Osteoblast (primary cell): ENCODE measurements at regions not wholly inside any gene's neighbourhood (a gene's known extent, or its start where the extent isn't known, plus 50 kb on each side); places are given as distances from the start of the nearest gene placed in this dataset.

Source experiments
- DNase-seq: peaks from one replicate; pipeline ENCODE4 v3.0.0; 2011; ENCODE audit warnings: low spot score, mixed read lengths; ENCODE audit not compliant: insufficient read length; ENCODE audit errors: missing footprints
- H2AFZ ChIP-seq: 2 replicates; pipeline ENCODE4 v1.6.0; 2011; ENCODE audit warnings: mild to moderate bottlenecking, low read length
- H3K27ac ChIP-seq: 2 replicates; pipeline ENCODE4 v1.5.1; 2011; ENCODE audit warnings: mild to moderate bottlenecking, low read depth, low read length, moderate library complexity
- H3K27me3 ChIP-seq: 2 replicates; pipeline ENCODE4 v1.6.0; 2012; ENCODE audit warnings: mild to moderate bottlenecking, control low read depth, inconsistent platforms, low read length, moderate library complexity; ENCODE audit not compliant: insufficient read depth
- H3K36me3 ChIP-seq: 2 replicates; pipeline ENCODE4 v1.5.1; 2011; ENCODE audit warnings: mild to moderate bottlenecking, low read length, control low read depth, moderate library complexity; ENCODE audit not compliant: insufficient read depth
- H3K4me1 ChIP-seq: 2 replicates; pipeline ENCODE4 v1.5.1; 2011; ENCODE audit warnings: mild to moderate bottlenecking, low read length, control low read depth, moderate library complexity; ENCODE audit not compliant: insufficient read depth
- H3K4me2 ChIP-seq: 2 replicates; pipeline ENCODE4 v1.6.0; 2011; ENCODE audit warnings: mild to moderate bottlenecking, low read length; ENCODE audit not compliant: insufficient read depth
- H3K4me3 ChIP-seq: fragments of 200-600 bp; sonication (generic); 3 replicates; pipeline ENCODE4 v1.5.1; 2012; ENCODE audit warnings: mild to moderate bottlenecking, low read length, inconsistent platforms; ENCODE audit not compliant: insufficient read depth
- H3K79me2 ChIP-seq: 2 replicates; pipeline ENCODE4 v1.6.0; 2012; ENCODE audit warnings: mild to moderate bottlenecking, low read length, control low read depth, inconsistent platforms; ENCODE audit not compliant: insufficient read depth
- H3K9me3 ChIP-seq: 2 replicates; pipeline ENCODE4 v1.5.1; 2011; ENCODE audit warnings: low read depth, low read length, control low read depth
- H4K20me1 ChIP-seq: 2 replicates; pipeline ENCODE4 v1.6.0; 2012; ENCODE audit warnings: mild to moderate bottlenecking, low read length, control low read depth; ENCODE audit not compliant: insufficient read depth
- TF ChIP-seq, protein P1 (sequence below): IDR thresholded peaks from 2 replicates; pipeline ENCODE4 v1.5.1; 2011; ENCODE audit warnings: mild to moderate bottlenecking, low read depth, low read length, moderate library complexity; ENCODE audit errors: extremely low read depth

DNA sequence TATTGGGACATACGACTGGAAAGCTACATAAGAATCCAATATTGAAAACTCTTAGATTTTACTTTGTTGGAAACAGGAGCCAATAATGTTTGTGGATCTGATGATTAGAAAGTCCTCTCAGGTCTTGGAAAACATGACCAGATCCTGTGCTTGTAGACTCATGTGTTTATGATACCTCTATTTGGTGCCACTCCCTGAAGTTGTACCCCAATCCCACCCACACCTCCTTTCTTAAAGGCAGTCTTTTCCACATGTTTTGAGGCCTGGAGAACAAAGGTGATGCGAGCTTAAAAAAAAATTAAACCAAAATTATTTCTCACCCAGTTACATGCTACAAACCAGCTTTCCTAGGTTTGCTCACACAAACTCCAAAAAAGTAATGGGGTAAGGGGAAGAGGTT, 262.7 kb downstream of the PTTG2 start:
- Histone ChIP-seq H3K4me1 (peaks cover 8% of the 10 kb centered on the region), H3K4me3 (no peak overlapping the region), H2AFZ (no peak overlapping the region), H3K27ac (no peak overlapping the region), H3K27me3 (no peaks in the 10 kb centered on the region), H3K79me2 (no peaks in the 10 kb centered on the region), H3K36me3 (no peaks in the 10 kb centered on the region), H3K9me3 (no peaks in the 10 kb centered on the region), H3K4me2 (no peak overlapping the region), H4K20me1 (no peaks in the 10 kb centered on the region)
- TF ChIP-seq, protein P1, sequence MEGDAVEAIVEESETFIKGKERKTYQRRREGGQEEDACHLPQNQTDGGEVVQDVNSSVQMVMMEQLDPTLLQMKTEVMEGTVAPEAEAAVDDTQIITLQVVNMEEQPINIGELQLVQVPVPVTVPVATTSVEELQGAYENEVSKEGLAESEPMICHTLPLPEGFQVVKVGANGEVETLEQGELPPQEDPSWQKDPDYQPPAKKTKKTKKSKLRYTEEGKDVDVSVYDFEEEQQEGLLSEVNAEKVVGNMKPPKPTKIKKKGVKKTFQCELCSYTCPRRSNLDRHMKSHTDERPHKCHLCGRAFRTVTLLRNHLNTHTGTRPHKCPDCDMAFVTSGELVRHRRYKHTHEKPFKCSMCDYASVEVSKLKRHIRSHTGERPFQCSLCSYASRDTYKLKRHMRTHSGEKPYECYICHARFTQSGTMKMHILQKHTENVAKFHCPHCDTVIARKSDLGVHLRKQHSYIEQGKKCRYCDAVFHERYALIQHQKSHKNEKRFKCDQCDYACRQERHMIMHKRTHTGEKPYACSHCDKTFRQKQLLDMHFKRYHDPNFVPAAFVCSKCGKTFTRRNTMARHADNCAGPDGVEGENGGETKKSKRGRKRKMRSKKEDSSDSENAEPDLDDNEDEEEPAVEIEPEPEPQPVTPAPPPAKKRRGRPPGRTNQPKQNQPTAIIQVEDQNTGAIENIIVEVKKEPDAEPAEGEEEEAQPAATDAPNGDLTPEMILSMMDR = no peak
- no peak for DNase-seq

DNA sequence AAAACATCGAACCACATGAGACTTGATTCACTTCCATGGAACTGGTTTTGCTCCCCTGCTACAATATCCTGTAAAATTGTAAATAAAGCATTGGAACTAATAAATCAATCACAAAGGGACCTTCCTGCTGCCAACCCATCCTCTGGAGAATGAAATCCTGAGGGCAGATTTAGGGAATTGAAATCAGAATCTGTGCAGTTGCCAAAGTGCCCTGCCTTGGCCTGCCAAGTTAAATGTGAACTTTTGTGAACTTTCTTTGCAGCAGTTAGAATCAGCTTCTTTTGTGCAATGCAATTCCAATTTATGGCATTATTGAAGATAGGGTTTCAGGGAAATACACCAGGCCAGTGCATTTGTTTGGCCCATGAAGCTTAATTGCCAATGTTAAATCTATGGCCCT, 263.1 kb downstream of the PTTG2 start:
- Histone ChIP-seq H3K79me2 (no peaks in the 10 kb centered on the region), H3K4me2 (no peak overlapping the region), H3K4me3 (no peak overlapping the region), H3K9me3 (no peaks in the 10 kb centered on the region), H4K20me1 (no peaks in the 10 kb centered on the region), H2AFZ (no peak overlapping the region), H3K36me3 (no peaks in the 10 kb centered on the region), H3K27ac (no peak overlapping the region), H3K27me3 (no peaks in the 10 kb centered on the region), H3K4me1 (peaks cover 8% of the 10 kb centered on the region)
- TF ChIP-seq, protein P1 = no peak
- DNase-seq = peak; percentile 36

DNA sequence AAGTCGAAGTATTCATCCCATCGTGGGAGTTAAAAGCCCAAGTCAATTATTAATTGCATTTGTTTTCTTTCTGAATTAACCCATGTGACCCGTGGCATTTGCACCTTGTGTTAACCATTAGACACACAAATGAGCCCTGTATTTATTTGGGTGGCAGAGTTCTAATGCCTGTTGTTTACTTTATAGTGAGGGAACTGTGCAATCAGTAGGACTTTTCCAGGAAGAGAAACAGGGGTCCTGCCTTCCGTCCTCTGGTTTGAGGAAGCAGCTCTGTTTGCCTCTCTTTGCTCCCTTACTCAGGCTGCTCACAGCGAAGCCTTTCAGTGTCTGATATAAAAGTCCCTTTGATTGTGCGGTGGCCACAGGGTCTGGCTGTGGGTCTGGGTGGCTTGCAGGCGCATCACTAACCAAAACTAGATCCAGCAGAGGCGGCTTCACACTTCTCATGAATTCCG, 263.6 kb downstream of the PTTG2 start:
- no peaks in the 10 kb centered on the region for H3K36me3 ChIP-seq
- H3K27me3 ChIP-seq = no peaks in the 10 kb centered on the region
- peaks cover 8% of the 10 kb centered on the region for H3K4me1 ChIP-seq
- H3K79me2 ChIP-seq = no peaks in the 10 kb centered on the region
- DNase-seq = no peak
- H4K20me1 ChIP-seq = no peaks in the 10 kb centered on the region
- no peaks in the 10 kb centered on the region for H3K9me3 ChIP-seq
- peak overlapping the region; percentile 32 for H2AFZ ChIP-seq
- H3K4me3 ChIP-seq = no peak overlapping the region
- H3K27ac ChIP-seq = no peak overlapping the region
- H3K4me2 ChIP-seq = no peak overlapping the region
- TF ChIP-seq, protein P1 = no peak

DNA sequence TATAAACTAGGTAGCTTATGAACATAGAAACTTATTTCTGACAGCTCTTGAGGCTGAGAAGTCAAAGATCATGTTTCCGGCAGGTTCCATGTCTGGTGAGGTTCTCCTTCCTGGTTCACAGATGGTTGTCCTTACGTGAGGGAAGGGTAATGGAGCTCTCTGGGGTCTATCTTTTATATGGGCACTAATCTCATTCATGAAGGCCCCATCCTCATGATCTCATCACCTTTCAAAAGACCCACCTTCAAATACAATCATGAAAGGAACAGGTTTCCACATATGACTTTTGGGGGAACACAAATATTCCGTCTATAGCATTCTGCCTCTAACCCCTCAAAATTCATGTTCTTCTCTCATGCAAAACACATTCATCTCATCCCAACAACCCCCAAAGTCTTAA, 264.7 kb downstream of the PTTG2 start:
- H3K4me3 ChIP-seq = no peak overlapping the region
- no peaks in the 10 kb centered on the region for H4K20me1 ChIP-seq
- DNase-seq = no peak
- H3K79me2 ChIP-seq = no peaks in the 10 kb centered on the region
- no peaks in the 10 kb centered on the region for H3K27me3 ChIP-seq
- no peak overlapping the region for H3K27ac ChIP-seq
- H3K4me1 ChIP-seq = peaks cover 8% of the 10 kb centered on the region
- no peaks in the 10 kb centered on the region for H3K36me3 ChIP-seq
- TF ChIP-seq, protein P1 = no peak
- H2AFZ ChIP-seq = no peak overlapping the region
- H3K4me2 ChIP-seq = no peak overlapping the region
- no peaks in the 10 kb centered on the region for H3K9me3 ChIP-seq
